Left kidney (tissue), 1 donor: ENCODE measurements at regions not wholly inside any gene's neighbourhood (a gene's known extent, or its start where the extent isn't known, plus 50 kb on each side); places are given as distances from the start of the nearest gene placed in this dataset.
A peak's percentile ranks its signal among the peaks of the same experiment; 100 is the strongest.

Experiments
- DNase-seq: peaks from one replicate; pipeline ENCODE4 v3.0.0-alpha.2; 2013

DNA sequence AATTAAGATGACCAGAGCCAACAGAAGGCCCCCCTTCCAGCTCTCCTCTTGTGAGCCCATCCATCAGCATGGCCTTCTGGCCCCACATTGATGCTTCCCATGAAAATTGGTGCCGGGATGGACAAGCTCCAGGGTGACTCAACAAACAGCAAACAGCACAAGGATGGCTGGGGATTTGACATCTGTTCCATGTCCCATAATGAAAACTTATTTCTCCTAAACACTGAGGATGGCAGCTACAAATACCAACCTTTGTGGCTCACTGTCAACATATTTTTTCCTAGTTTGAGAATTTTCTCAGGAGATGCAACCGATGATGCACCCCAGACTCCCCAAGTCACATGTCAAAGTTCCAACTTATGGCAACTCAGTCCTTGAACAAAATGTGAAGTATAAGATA, 169.6 kb upstream of the SIX2 start:
- DNase-seq, result no peak

DNA sequence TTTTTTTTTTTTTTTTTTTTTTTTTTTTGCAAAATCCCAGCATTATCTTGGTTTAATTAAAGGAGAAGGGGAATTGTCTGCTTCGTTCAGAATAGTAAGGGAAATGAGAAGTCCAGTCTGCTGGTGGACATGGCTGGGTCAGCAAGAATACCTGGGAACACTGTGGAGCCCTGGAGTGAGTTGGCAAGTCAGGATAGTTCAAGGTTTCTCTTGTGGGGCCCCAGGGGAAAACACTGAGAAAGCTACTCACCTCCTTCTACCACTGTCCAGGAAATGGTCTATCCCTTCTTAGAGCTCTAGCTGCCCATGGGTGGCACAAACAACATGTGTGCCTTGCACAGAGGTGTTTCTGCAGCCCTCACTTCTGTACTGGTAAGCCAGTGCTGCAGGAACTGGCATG, 169.1 kb upstream of the SIX2 start:
- no peak for DNase-seq

DNA sequence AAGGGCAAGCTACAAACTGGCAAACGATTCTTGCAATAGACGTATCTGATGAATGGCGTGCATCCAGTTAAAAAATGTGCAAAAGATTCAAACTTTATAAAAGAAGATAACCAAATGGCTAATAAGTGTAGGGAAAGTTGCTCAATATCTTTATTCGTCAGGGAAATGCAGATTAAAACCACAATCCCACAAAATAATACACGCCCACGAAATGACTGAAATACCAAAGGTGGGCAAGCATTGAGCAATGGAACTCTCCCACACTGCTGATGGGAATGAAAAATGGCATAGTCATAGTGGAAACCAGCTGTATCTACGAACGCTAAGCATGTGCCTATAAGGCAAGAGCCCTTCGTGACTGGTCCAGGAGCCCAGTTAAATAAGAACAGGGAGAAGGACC, 168.6 kb upstream of the SIX2 start:
- no peak for DNase-seq

DNA sequence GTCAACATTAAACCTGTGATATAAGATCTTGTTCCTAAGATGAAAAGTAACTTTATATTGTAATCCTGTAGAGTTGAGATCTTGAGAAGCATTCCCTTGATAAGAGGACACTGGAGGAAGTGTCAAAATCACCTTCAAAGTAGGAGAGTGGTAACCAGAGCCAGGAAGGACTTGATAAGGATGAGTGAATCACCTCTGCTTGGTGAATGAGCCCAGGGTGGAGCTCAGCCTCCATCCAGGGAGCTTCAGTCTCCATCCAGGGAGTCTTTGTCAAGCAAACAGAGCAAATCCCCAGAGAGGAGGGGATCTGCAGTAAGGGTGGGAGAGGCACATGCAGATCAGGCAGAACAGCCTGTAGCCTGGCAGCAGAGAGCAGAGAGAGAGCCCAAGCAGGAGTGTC, 167.1 kb upstream of the SIX2 start:
- no peak for DNase-seq

DNA sequence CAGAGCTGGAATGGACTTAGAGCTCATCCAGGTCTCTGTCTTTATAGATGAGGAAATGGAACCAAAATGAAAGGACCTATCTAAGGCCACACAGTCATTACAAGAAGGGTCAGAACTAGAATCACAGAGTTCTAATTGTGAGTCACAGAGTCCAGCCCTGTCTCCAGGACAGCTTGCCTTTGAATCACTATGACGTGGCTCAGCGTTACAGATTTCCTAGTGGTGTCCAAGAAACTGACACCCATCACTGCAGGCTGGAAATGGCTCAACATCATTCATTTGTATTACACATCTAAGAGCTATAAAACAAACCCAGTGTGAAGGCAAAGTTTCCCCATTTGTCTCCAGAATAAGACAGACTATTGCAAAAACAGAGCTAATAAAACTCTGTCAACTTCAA, 164.3 kb upstream of the SIX2 start:
- DNase-seq, result no peak

DNA sequence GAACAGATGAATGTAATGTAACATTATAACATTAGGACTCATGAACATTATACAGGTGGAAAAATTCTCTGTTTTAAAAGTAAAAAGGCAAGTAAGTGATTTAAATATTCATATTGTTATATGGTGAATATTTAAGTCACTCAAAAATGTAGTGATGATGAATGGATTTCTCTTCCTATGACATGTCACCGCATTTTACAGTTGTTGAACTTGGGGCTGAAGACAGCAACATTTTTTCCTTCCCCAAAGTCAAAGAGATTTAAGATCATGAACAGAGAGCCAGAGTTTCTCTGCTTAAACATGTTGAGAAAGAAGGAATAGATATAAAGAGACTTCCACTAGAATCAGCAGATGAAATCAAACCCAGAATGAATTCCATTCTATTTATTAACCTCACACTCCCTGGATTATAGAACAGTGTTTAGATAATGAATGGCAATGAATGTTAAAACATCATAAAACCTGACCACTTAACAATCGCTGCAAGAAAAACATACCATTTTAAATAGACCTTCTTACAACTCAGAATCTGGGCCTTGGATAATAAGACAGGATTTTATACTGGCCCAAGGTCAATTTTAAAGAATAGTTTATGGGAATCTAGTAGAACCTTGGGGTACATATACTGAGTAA, 163.6 kb upstream of the SIX2 start:
- no peak for DNase-seq

DNA sequence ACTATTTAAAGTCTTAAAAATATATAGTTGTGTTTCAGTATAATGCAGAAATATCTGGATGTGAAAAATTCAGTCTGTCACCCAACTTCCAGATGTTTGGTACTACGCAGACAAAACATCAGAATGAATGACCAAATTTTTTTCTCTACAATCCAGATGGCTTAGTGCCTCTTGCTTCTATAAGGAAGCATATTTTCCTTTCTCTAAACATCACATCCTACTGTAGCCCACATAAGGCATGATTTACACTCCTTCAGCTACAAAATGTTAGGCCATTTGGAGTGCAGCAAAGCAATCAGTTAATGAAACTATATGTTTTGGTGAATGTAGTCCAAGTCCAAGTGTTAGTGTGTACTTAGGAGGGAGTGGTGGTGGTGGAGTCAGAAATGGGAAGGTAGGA, 162.9 kb upstream of the SIX2 start:
- DNase-seq, result no peak

DNA sequence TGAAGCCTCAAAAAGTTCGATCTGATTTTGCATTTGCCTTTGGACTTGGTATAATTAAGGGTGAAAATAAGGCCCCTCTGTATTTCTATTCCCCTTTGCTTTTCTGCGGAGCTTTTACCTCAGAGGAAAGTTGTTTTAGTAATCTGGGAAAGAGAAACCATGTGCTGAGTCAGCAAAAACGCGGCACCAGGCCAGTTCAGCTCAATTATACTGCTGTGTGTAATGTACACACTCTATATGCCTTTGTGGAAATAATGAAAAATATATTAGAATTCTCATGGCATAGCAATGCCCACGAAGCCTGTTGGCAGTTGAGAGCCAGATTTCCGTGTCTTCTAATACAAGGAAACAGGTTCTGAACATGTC, 161.9 kb upstream of the SIX2 start:
- peak; percentile 70 for DNase-seq

DNA sequence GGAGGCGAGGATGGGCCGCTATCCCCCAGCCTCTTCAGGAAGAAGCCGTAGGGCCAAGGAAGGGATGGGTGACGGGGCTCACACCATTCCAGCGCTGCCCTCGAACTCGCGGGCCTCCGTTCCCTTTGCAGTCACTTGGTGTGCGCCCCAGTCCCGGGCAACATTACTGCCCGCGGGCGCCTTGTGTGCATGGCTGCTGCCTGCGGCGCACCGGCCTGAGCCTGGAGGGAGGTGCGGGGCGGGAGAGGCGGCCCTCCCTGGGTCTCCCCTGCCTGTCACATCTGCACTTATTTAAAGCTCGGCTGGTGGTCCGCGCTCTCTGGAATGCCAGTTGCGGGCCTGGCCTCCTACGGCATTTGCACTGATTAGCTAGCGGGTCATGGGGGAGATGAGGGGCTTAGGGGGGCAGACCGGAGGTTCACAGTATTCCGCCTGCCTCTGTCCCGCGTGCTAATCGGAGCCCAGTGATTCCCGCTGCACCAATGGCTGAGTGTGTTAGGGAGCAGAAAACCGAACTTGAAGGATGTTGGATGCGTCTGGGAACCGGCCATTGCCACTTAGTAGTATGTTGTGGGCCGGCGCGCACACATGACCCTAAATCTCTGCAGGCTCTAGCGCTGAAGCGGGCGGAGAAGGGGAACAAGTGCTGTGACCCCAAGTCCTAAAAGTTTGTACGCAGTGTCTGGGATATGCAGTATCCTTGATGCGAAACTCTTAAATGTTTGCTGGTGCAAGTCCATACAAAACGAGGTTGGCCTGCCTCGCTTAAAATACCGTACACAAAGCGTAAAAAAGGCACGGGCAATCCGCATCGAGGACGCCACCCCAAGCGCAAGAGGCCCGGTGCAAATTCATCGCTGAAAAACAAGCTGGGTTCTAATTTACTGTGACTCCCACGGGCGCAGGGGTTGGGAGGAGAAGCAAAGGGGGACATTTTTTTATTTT, 161.2 kb upstream of the SIX2 start:
- DNase-seq, result no peak

DNA sequence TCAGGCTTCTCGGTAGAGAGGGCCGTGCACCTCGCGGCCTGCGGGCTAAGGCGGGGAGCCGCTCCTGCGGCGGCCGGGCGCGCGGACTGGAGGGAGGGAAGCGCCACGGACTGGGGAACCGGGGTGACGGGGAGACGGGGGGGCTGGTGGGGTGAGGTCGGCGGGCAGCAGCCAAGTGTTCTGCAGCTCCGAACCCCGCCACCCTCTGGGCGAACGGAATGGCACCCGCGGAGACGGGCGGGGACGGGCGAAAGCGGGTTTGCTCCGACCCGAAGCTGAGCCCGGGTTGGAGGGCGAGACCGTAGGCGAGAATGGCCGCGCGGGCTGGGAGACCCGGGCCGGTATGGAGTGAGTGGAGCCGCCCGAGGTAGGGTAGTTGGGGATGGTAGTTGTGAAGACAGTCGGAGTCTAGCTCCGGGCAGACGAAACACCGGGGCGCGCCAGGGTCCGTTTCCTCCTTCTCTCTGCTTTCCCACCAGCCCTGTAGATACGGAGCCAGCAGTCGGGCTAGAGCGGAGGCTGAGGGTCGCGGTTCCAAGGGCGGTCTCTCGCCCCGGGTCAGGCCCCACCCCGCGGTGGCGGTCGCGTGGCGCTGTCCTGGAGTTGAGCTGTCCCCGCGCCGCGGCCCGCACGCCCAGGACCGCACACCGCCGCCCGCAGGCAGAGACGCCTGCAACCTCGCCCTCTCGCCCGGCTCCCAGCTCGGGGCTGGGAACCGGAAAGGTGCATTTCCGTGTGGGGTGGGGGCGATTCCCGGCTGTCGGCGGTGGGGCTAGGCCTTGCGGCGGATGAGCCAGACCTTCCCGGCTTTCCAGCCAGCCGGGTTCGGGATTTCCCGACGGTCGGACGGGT, 160.3 kb upstream of the SIX2 start:
- no peak for DNase-seq

DNA sequence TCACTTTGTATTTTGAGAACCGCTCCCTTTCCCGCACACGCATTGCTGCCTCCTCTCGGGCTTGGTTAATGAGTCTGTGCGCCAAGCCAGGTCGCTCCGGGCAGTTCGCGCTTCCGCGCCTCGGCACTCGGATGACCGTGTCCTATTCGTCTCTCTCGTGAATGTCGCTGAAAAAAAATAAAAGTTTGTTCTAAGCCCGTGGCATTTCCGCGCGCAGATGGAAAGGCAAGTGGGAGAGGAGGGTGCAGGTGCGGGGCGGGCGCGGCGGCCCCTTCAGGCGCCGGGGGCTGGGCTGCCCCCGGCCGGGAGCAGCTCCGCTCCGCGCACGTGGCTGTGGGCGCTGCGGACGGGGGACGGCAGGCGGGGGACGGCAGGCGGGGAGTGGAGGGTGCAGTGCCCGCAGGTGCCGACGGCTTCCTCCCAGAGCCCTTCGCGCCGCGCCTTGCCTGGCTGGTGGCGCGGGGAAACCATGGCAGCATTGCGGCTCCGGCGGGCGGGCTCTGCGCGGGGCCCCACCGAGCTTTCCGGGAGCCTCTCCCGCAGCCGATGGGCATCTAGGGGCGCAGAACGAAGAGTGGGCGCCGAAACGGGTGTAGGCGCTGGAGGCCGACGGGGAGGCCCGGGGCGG, 159.6 kb upstream of the SIX2 start:
- DNase-seq, result no peak

DNA sequence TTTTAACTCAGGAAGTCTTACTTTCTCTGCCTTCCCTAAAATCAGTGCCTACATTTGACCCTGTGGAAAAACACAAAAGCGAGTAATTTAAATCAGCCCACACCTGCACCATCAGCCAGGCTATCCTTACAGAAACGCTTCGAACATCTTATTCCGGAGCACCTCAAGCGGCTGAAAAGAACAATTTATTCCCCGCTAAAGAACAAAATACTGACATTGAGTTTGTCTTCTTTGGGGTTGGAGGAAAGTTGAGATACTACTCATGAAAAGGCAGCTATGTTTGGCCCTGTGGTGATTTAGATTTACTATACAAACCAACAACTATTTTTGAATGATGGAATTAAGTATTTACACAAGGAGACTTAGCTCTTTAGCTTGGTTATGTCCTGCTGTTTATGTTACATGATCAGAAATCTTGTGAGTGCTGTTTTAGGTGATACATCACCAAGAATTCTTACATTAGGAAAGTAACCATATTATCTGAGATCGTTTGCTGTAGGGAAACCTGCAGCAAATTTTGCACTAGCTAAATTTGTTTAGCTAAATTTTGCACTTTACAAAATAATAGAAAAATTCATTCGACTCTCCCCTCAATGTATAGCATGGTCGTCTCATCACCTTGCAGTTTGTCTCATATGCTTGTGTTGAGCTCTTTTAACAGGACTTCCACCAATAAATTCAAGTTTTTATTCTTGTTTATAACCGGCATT, 158.8 kb upstream of the SIX2 start:
- DNase-seq, result no peak

DNA sequence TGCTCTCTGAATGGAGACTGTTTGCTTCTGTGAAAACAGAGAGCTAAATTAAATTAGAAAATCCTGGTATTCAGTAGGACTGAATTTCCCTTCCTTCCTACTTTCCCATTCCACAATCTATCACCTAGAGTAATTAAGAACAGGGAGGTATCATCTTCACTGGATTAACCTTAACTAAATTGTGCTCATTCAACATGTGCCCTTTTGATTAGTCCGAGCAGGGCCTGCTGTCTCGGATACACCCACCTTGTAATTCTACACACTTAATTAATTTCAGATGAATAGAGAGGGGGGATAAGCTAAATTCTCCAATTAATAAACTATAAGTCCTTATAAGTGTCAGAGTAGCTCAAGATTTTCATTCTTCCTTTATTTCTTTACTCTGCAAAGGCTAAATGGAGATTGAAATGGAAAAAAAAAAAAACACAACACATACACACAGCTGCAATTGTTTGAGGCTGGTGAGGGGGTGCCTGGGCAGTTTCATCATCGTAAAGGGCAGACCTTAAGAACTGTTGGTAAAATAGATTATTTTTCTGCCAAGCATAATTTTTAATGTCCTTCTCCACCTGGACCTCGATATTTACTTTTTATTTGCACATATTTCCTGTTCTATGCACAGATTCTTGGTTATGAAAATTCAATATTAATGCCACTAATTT, 157.1 kb upstream of the SIX2 start:
- DNase-seq, result no peak

DNA sequence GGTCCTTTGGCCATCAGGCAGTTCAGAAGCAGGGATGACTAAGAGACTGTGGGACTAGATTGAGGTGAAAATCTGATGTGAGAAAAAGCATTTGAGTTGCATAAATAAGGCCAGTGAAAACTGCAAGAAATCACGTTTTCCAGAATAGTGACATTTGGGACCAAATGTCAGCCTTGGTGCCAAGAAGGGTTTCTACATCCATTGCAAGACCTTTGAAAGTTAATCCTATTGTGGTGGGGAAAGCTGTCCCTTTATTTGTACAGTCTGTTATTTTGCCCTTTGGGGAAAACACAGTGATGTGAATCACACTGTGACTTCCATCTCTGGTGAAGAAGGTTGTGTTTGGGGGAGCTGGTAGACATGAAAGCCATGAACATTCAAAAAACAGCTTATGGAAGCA, 153.5 kb upstream of the SIX2 start:
- DNase-seq, result no peak

DNA sequence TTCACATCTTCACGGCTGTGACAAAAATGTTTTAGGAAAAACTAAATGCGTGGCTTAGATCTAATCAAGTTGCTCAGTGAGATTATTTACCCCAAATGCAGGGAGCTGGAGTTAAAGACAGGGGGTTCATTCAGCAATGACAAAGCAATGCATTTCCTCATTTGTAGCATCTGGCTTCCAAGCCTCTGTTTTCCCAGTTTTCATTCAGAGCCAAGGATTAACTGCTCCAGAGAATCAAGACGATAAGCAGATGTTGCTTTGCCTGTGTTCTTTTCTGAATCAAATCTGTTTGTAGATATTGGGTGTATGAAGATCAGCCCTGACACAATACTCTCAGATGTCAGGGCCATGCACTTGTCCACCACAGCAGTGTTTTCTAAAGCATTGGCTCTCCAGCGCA, 147.4 kb upstream of the SIX2 start:
- no peak for DNase-seq

DNA sequence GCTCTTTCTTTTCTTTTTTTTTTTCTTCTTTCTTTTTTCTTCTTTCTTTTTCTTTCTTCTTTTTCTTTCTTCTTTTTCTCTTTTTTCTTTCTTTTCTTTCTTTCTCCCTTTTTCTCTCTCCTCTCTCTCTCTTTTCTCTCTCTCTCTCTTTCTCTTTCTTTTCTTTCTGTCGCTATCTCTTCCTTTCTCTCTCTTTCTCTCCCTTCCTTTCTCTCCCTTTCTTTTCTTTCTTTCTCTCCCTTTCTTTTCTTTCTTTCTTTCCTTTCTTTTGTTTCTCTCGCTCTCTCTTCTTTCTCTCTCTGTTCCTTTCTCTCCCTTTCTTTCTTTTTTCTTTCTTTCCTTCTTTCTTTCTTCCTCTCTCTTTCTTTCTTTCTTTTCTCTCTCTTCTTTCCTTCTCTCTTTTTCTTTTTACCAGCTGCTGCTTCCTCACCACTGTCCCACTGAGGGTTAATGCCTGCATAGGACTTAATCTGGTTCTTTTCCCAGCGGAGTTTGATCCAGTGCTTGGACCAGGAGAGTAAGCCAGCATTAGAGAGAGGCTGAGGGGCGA, 145.4 kb upstream of the SIX2 start:
- no peak for DNase-seq

DNA sequence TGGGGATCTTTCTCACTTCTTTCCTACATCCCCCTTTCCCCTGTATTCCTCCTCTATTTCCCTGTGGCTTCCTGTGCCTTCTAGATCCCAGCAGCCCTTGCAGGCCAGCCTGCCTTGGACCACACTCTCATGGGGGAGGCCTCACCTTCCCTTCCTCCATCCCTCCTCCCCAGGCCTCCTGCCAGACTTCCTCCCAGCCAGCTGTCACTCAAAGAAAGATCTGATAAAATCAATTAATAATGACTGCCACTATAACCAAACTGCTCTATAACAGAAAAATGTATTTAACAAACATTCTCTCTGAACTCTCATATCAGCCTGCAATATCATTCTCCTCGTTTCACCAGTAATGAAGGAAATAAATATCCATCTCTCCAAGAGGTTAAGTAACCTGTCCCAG, 144.9 kb upstream of the SIX2 start:
- no peak for DNase-seq

DNA sequence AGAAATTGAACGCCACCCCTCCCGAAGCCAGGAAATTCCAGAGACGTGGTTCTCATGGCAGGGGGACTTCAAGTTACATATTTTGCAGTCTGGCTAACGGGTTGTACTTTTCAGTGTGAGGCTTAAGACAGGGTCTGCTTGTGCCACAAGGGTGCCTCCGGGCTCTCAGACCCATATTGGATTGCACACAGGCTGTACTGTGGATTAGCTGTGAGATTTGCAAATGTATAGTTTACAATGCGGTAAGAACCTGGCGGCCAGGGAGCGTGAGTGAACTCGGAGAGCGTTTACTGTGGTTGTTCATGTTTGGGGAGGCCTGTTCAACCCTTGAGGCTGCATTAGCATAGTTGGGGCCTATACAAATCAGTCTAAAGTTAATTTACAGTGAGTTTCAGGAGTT, 143.9 kb upstream of the SIX2 start:
- no peak for DNase-seq

DNA sequence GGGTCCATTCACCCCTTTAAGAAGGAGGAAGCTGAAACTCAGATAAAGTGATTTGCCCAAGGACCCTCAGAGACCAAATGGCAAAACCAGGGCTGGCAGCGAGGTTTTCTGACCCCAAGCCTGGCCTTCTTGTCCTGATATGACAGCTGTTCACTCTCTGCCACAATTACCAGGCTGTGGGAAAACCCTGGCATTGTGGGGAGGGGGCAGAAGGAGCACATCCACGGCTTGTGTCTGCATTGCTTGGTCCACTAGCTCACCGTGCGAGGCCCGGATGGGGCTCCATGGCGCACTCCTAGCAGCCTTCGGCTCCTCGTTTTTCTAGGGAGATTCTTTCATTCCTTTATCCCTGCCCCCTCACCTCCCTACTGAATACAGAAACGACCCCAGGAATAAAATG, 143.4 kb upstream of the SIX2 start:
- DNase-seq, result no peak

DNA sequence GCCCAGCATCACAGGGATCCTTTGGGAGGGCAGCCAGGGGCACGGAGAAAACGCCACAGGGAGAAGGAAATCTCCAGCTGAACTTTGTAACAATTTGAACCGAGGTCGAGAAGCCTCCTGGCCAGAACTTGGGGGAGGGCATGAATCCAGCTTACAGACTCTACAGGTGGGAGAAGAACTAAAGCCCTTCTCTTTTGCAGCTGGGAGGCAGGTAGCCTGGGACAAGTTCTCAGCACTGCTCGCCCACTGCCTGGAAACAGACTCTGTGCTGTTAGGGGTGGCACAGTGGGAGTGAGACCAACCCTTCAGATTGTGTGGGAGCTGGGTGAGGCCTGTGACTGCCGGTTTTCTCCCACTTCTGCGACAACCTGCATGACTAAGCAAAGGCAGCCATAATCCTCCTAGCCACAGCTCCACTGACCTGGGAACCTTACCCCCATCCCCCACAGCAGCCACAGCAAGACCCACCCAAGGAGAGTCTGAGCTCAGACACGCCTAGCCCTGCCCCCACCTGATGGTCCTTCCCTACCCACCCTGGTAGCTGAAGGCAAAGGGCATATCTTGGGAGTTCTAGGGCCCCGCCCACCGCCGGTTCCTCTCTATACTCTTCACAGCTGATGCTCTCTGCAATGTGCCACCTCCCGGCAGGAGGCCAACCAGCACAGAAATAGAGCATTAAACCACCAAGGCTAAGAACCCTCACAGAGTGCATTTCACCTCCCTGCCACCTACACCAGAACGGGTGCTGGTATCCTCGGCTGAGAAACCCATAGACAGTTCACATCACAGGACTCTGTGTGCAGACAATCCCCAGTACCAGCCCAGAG, 136.0 kb upstream of the SIX2 start:
- DNase-seq, result no peak
